NB4 (cell line): ENCODE measurements at regions not wholly inside any gene's neighbourhood (a gene's known extent, or its start where the extent isn't known, plus 50 kb on each side); places are given as distances from the start of the nearest gene placed in this dataset.

Experiments
- DNase-seq: peaks from one replicate; pipeline ENCODE4 v3.0.0; 2010; ENCODE audit warnings: low read depth
- H3K4me3 ChIP-seq: one replicate; pipeline ENCODE4 v1.5.1; 2011; ENCODE audit warnings: mild to moderate bottlenecking, low read depth, low read length, moderate library complexity
- MYC ChIP-seq: IDR thresholded peaks from 2 replicates; pipeline ENCODE4 v1.6.1; 2011; ENCODE audit warnings: low read depth, low read length
- POLR2A ChIP-seq: IDR thresholded peaks from 2 replicates; pipeline ENCODE4 v1.6.1; 2011; ENCODE audit warnings: mild to moderate bottlenecking; ENCODE audit not compliant: insufficient read length; ENCODE audit errors: extremely low read depth
- TF ChIP-seq, protein P1 (sequence below): IDR thresholded peaks from 2 replicates; pipeline ENCODE4 v1.6.1; 2011; ENCODE audit warnings: low read depth, low read length
- TF ChIP-seq, protein P2 (sequence below): IDR thresholded peaks from one replicate; pipeline ENCODE4 v1.5.1; 2012; ENCODE audit warnings: low read depth, low read length

DNA sequence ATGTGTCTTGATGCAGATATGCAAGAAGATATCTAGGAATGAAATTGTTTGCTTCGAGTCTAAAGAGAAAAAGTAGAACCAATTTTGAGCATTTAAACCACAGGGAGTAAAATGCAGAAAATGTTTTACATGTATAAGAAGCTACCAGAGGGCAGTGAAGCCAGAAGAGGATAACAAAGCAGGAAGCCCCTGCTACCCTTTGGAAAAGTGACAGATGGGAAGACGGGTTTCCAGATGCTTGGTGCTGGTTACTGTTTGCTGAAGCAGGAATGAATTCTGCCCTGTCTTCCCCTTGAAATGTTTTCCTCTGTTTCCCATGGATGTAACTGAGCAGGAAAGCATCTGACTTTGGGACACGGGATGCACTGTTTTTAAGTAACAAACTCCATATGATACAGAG lies 822.2 kb downstream of the MRPL39 start:
- no peak for TF ChIP-seq MYC
- TF ChIP-seq POLR2A: no peak
- TF ChIP-seq, protein P1, sequence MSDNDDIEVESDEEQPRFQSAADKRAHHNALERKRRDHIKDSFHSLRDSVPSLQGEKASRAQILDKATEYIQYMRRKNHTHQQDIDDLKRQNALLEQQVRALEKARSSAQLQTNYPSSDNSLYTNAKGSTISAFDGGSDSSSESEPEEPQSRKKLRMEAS: no peak
- TF ChIP-seq, protein P2, sequence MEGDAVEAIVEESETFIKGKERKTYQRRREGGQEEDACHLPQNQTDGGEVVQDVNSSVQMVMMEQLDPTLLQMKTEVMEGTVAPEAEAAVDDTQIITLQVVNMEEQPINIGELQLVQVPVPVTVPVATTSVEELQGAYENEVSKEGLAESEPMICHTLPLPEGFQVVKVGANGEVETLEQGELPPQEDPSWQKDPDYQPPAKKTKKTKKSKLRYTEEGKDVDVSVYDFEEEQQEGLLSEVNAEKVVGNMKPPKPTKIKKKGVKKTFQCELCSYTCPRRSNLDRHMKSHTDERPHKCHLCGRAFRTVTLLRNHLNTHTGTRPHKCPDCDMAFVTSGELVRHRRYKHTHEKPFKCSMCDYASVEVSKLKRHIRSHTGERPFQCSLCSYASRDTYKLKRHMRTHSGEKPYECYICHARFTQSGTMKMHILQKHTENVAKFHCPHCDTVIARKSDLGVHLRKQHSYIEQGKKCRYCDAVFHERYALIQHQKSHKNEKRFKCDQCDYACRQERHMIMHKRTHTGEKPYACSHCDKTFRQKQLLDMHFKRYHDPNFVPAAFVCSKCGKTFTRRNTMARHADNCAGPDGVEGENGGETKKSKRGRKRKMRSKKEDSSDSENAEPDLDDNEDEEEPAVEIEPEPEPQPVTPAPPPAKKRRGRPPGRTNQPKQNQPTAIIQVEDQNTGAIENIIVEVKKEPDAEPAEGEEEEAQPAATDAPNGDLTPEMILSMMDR: no peak
- DNase-seq: no peak
- no peak overlapping the region for H3K4me3 ChIP-seq

DNA sequence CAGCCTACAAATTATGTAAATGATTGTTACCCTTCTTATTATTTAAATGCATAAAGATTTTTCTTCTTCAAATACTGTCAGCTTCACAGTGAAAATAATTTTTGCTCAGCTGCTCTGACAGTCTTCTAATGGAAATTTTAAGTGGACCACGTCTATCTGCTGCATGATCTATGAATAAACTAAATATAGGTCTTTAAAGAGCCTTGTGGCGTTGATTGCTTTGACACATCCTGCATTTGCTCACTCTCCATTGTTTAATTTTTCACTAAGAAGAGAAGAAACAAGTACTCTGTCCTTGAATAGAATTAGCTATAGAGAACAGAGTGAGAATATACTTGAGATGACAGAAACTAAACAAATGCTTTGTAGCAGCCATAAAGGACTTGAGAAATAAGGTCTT lies 826.1 kb downstream of the MRPL39 start:
- H3K4me3 ChIP-seq: no peak overlapping the region
- no peak for TF ChIP-seq MYC
- DNase-seq: no peak

DNA sequence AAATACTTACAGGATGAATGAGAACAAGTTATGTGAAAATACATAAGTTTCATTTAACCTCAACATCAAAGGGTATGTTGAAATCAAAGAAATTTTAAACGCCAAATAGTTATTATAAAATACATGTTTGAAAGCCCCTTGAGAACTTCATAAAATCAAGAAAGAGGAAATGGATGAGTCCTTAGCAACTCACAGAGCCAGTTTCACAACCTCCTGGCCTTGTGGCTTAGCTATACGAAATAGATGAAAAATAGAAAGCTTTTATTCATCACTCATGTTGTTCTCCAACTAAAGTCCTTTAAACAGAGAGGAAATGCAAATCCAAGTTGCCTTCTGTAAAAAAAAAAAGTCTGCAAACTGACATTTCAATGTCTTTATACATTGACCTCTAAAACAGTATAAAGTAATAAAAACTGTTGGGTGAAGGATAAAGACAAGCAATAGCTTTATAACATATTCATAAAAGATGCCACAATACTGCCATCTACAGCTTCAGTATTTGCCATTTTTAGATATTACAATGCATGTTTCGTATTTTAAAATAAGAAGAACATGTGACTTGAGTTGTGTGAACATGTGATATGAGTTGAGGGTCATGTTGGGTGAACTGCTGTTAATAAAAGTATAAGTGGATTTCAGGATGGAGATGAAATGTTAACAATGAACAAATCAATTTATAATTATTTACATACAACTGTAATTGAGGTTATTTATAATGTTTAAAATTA lies 847.8 kb downstream of the MRPL39 start:
- TF ChIP-seq MYC: no peak
- TF ChIP-seq, protein P1: peak; percentile 71
- peak; percentile 53 for DNase-seq
- H3K4me3 ChIP-seq: no peak overlapping the region

DNA sequence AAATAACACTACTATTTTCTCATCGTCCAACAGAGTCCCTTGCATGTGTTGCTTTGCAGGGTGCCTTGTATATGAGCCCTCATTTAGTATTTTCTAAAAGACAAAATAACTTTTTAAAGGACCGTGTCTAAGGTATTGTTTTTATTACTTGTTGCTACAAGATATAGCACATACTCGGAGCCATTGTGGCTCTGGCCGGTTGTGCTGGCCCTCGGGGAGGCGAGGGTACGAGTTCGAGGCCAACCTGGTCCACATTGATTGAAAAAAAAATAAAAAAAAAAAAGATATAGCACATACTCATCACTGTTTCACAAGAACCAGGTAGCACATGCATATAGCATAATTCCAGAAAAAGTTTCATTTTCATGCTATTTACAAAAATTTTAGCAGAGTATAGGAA lies 869.2 kb downstream of the MRPL39 start:
- no peak for DNase-seq
- TF ChIP-seq MYC (no peak), POLR2A (no peak)
- TF ChIP-seq, protein P1: no peak
- TF ChIP-seq, protein P2: no peak
- no peak overlapping the region for H3K4me3 ChIP-seq

DNA sequence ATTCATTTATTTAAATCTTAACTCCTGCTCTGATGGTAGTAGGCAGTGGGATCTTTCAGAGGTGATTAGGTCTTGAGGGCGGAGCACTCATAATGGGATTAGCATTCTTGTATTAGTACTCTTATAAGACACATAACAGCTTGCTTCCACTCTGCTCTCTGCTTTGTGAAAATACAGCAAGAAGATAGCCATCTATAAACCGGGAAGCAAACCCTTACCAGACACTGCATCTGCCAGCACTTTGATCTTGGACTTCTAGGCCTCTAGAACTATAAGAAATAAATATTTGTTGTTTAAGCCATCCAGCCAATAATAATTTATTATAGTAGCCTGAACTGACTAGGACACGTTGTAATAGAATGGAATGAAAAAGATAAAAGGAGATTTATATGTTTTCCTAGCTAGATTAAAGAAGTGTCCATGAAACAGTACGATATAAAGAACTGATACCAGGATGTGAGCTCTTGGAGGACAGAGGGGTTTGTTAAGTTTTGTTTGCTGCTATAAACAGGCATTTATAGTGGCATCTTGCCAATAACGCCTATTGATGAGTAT lies 869.9 kb downstream of the MRPL39 start:
- H3K4me3 ChIP-seq: no peak overlapping the region
- no peak for DNase-seq
- TF ChIP-seq, protein P1: no peak
- TF ChIP-seq, protein P2: no peak
- no peak for TF ChIP-seq POLR2A
- no peak for TF ChIP-seq MYC

DNA sequence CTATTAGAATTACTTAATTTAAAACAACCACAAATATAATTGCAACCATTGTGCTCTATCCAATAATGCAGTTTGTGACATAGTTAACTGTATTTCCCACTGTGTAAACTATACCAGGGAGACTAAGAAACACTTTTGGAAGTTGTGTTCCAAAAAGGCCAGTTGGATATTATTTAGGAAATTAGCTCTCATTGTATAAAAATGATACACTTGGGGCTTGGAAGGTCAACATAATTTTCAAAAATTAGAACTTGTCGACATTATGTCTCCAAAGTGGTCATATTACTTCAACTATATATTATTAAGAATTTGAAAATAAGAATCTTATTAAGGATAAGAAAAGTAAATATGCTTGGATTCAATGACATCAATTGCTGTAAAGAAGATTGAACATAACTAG lies 876.6 kb downstream of the MRPL39 start:
- no peak overlapping the region for H3K4me3 ChIP-seq
- TF ChIP-seq, protein P2: no peak
- no peak for TF ChIP-seq MYC
- no peak for TF ChIP-seq POLR2A
- TF ChIP-seq, protein P1: no peak
- DNase-seq: no peak

DNA sequence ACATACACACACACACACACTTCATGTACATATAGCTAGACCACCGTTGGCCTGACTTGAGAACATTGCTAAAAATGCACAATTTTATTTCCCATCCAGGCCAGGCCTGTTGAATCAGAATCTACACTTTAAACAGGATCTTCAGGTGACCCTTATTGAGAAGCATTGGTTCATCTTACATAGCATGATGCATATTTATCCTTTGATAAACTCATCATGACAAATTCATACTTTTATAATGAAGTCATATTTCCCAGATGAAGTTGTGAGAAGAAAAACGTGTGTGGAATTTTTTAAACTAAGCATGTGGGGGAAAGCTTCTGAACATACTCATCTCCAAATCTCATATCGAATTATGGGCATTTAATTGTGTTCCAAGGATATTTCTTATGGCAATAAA lies 877.7 kb downstream of the MRPL39 start:
- no peak overlapping the region for H3K4me3 ChIP-seq
- TF ChIP-seq POLR2A (no peak), MYC (no peak)
- TF ChIP-seq, protein P1: no peak
- no peak for DNase-seq
